Activated CD4-positive, alpha-beta memory T cell treated with anti-CD3 and anti-CD28 coated beads for 36 hours (primary cell): ENCODE measurements at regions not wholly inside any gene's neighbourhood (a gene's known extent, or its start where the extent isn't known, plus 50 kb on each side); places are given as distances from the start of the nearest gene placed in this dataset.

Experiments
- CTCF ChIA-PET: fragments of 350-600 bp; sonication (Branson Sonifier 250); formaldehyde crosslinking; loops from one replicate; lab custom pipeline; 2021; ENCODE audit warnings: antibody characterized with exemption, inconsistent platforms; lab: Charles Lee
- POLR2A ChIA-PET: fragments of 350-600 bp; sonication (Branson Sonifier 250); formaldehyde crosslinking; loops from one replicate; lab custom pipeline; 2021; ENCODE audit warnings: antibody characterized with exemption; lab: Charles Lee
- DNase-seq: peaks from one replicate; pipeline ENCODE4 v3.0.0-alpha.2; 2020
- H3K27ac Mint-ChIP-seq: one replicate; pipeline ENCODE4 v1.8.0; 2021; ENCODE audit warnings: mixed read lengths
- H3K27me3 Mint-ChIP-seq: one replicate; pipeline ENCODE4 v1.8.0; 2021; ENCODE audit warnings: mixed read lengths
- H3K36me3 Mint-ChIP-seq: one replicate; pipeline ENCODE4 v1.8.0; 2021; ENCODE audit warnings: mixed read lengths
- H3K4me1 Mint-ChIP-seq: one replicate; pipeline ENCODE4 v1.8.0; 2021; ENCODE audit warnings: low read depth, mixed read lengths
- H3K4me3 Mint-ChIP-seq: one replicate; pipeline ENCODE4 v1.8.0; 2021; ENCODE audit warnings: mild to moderate bottlenecking, mixed read lengths
- H3K9me3 Mint-ChIP-seq: one replicate; pipeline ENCODE4 v1.8.0; 2021; ENCODE audit warnings: mixed read lengths
- intact Hi-C: fragments of 100-400 bp; cut with micrococcal nuclease; formaldehyde crosslinking; loops from one replicate; pipeline ENCODE4 v1.15.1; 2023

GRCh38 chr5:39717176-39717897 is 292.6 kb upstream of the DAB2 start:
- intact Hi-C loops, result loop anchor here (5.0 to 10.0 kb wide), 3 partner anchors 230 to 797 kb away; no protein-coding TSS in a partner anchor
- Mint-ChIP-seq H3K27ac (no peak overlapping the region), H3K4me3 (no peak overlapping the region), H3K27me3 (no peaks in the 10 kb centered on the region), H3K4me1 (no peaks in the 10 kb centered on the region), H3K9me3 (no peaks in the 10 kb centered on the region), H3K36me3 (no peaks in the 10 kb centered on the region)
- POLR2A ChIA-PET, result no interaction called here
- CTCF ChIA-PET, result interaction anchor here (0.9 to 1.9 kb wide), 5 partner anchors 9 to 1018 kb away, joined by 3 to 7 read pairs (median 4); no protein-coding TSS in a partner anchor
- no peak for DNase-seq

- Mint-ChIP-seq H3K36me3 (no peaks in the 10 kb centered on the region), H3K4me3 (no peak overlapping the region), H3K27me3 (no peaks in the 10 kb centered on the region), H3K4me1 (no peaks in the 10 kb centered on the region), H3K27ac (no peak overlapping the region), H3K9me3 (no peaks in the 10 kb centered on the region)
- peak; percentile 56 for DNase-seq
- ChIA-PET CTCF (interaction anchor here (0.6 to 1.9 kb wide), 6 partner anchors 8 to 1019 kb away, joined by 3 to 7 read pairs (median 4); no protein-coding TSS in a partner anchor), POLR2A (no interaction called here)
- intact Hi-C loops, result loop anchor here (1.0 to 10.0 kb wide), 4 partner anchors 231 to 1020 kb away; no protein-coding TSS in a partner anchor
These were observed 291.8 kb upstream of the DAB2 start for GRCh38 chr5:39716532-39717028.

GRCh38 chr5:39714036-39714698 is 289.4 kb upstream of the DAB2 start:
- H3K4me1 Mint-ChIP-seq, result no peaks in the 10 kb centered on the region
- intact Hi-C loops, result loop anchor here (1.0 to 10.0 kb wide), 3 partner anchors 671 to 1165 kb away; no protein-coding TSS in a partner anchor
- H3K36me3 Mint-ChIP-seq, result no peaks in the 10 kb centered on the region
- DNase-seq, result peak; percentile 29
- ChIA-PET POLR2A (no interaction called here), CTCF (interaction anchor here (0.7 to 1.9 kb wide), 13 partner anchors 12 to 1133 kb away, joined by 3 to 10 read pairs (median 4); no protein-coding TSS in a partner anchor)
- no peak overlapping the region for H3K4me3 Mint-ChIP-seq
- H3K27me3 Mint-ChIP-seq, result no peaks in the 10 kb centered on the region
- no peak overlapping the region for H3K27ac Mint-ChIP-seq
- H3K9me3 Mint-ChIP-seq, result no peaks in the 10 kb centered on the region

- H3K36me3 Mint-ChIP-seq, result no peaks in the 10 kb centered on the region
- no peaks in the 10 kb centered on the region for H3K27me3 Mint-ChIP-seq
- no peaks in the 10 kb centered on the region for H3K4me1 Mint-ChIP-seq
- no peak for DNase-seq
- H3K27ac Mint-ChIP-seq, result no peak overlapping the region
- CTCF ChIA-PET, result interaction anchor here (0.9 to 1.9 kb wide), 6 partner anchors 12 to 975 kb away, joined by 3 to 10 read pairs (median 4); no protein-coding TSS in a partner anchor
- POLR2A ChIA-PET, result no interaction called here
- no peaks in the 10 kb centered on the region for H3K9me3 Mint-ChIP-seq
- H3K4me3 Mint-ChIP-seq, result no peak overlapping the region
- intact Hi-C loops, result loop anchor here (10.0 kb wide), 2 partner anchors 671 to 801 kb away; no protein-coding TSS in a partner anchor
These were observed 288.6 kb upstream of the DAB2 start for GRCh38 chr5:39713250-39713916.

GRCh38 chr5:39712316-39713249 is 287.8 kb upstream of the DAB2 start:
- ChIA-PET CTCF (interaction anchor here (1.9 kb wide), 1 partner anchor 11 kb away, joined by 10 read pairs; no protein-coding TSS in a partner anchor), POLR2A (no interaction called here)
- DNase-seq, result no peak
- H3K9me3 Mint-ChIP-seq, result no peaks in the 10 kb centered on the region
- peaks cover 3% of the 10 kb centered on the region for H3K27me3 Mint-ChIP-seq
- H3K4me1 Mint-ChIP-seq, result no peaks in the 10 kb centered on the region
- H3K27ac Mint-ChIP-seq, result no peak overlapping the region
- intact Hi-C loops, result loop anchor here (10.0 kb wide), 2 partner anchors 672 to 802 kb away; no protein-coding TSS in a partner anchor
- H3K36me3 Mint-ChIP-seq, result no peaks in the 10 kb centered on the region
- no peak overlapping the region for H3K4me3 Mint-ChIP-seq

GRCh38 chr5:39711821-39712220 is 287.0 kb upstream of the DAB2 start:
- POLR2A ChIA-PET, result no interaction called here
- CTCF ChIA-PET, result no interaction called here
- Mint-ChIP-seq H3K4me1 (no peaks in the 10 kb centered on the region), H3K27me3 (peaks cover 3% of the 10 kb centered on the region), H3K4me3 (no peak overlapping the region), H3K27ac (no peak overlapping the region), H3K9me3 (no peaks in the 10 kb centered on the region), H3K36me3 (no peaks in the 10 kb centered on the region)
- intact Hi-C loops, result loop anchor here (10.0 kb wide), 2 partner anchors 673 to 803 kb away; no protein-coding TSS in a partner anchor
- DNase-seq, result no peak

- Mint-ChIP-seq H3K9me3 (no peaks in the 10 kb centered on the region), H3K27me3 (peaks cover 5% of the 10 kb centered on the region), H3K4me3 (no peak overlapping the region), H3K27ac (no peak overlapping the region), H3K36me3 (no peaks in the 10 kb centered on the region), H3K4me1 (no peaks in the 10 kb centered on the region)
- POLR2A ChIA-PET, result no interaction called here
- CTCF ChIA-PET, result interaction anchor here (1.5 kb wide), 1 partner anchor 8 kb away, joined by 4 read pairs; no protein-coding TSS in a partner anchor
- intact Hi-C loops, result no loop called here
- DNase-seq, result no peak
These were observed 284.3 kb upstream of the DAB2 start for GRCh38 chr5:39709032-39709431.

- CTCF ChIA-PET, result interaction anchor here (2.7 kb wide), 1 partner anchor 11 kb away, joined by 10 read pairs; no protein-coding TSS in a partner anchor
- POLR2A ChIA-PET, result no interaction called here
These were observed 278.1 kb upstream of the DAB2 start for GRCh38 chr5:39702928-39703327.

GRCh38 chr5:39700523-39700922 is 275.7 kb upstream of the DAB2 start:
- intact Hi-C loops, result no loop called here
- no peak overlapping the region for H3K4me3 Mint-ChIP-seq
- no peaks in the 10 kb centered on the region for H3K9me3 Mint-ChIP-seq
- H3K27me3 Mint-ChIP-seq, result no peaks in the 10 kb centered on the region
- POLR2A ChIA-PET, result no interaction called here
- no peak overlapping the region for H3K27ac Mint-ChIP-seq
- no peak for DNase-seq
- no peaks in the 10 kb centered on the region for H3K4me1 Mint-ChIP-seq
- H3K36me3 Mint-ChIP-seq, result no peaks in the 10 kb centered on the region
- CTCF ChIA-PET, result interaction anchor here (2.7 kb wide), 1 partner anchor 13 kb away, joined by 10 read pairs; no protein-coding TSS in a partner anchor

More at GRCh38 chr5:39702928-39703327, 278.1 kb upstream of the DAB2 start:
- Mint-ChIP-seq H3K27ac (no peak overlapping the region), H3K4me1 (no peaks in the 10 kb centered on the region), H3K36me3 (no peaks in the 10 kb centered on the region), H3K9me3 (no peaks in the 10 kb centered on the region), H3K4me3 (no peak overlapping the region), H3K27me3 (peaks cover 5% of the 10 kb centered on the region)
- intact Hi-C loops, result no loop called here
- no peak for DNase-seq

- POLR2A ChIA-PET, result no interaction called here
- no peaks in the 10 kb centered on the region for H3K36me3 Mint-ChIP-seq
These were observed 274.2 kb upstream of the DAB2 start for GRCh38 chr5:39698838-39699560.

More at GRCh38 chr5:39698838-39699560, 274.2 kb upstream of the DAB2 start:
- intact Hi-C loops, result no loop called here
- no peak for DNase-seq
- Mint-ChIP-seq H3K4me3 (no peak overlapping the region), H3K27ac (no peak overlapping the region), H3K9me3 (no peaks in the 10 kb centered on the region), H3K4me1 (no peaks in the 10 kb centered on the region), H3K27me3 (no peaks in the 10 kb centered on the region)
- CTCF ChIA-PET, result interaction anchor here (0.6 kb wide), 1 partner anchor 1046 kb away, joined by 5 read pairs; no protein-coding TSS in a partner anchor
